IMR-90 (cell line): ENCODE measurements at regions not wholly inside any gene's neighbourhood (a gene's known extent, or its start where the extent isn't known, plus 50 kb on each side); places are given as distances from the start of the nearest gene placed in this dataset.

ENCODE experiments used
- ATAC-seq: fragments of 200-7000 bp; cut with Tn5 transposase; 2 replicates; pipeline ENCODE4 v1.9.1; 2020; ENCODE audit warnings: low read depth, mild to moderate bottlenecking, moderate library complexity
- BruUV-seq: library from RNA; stranded (reverse); fragments of 400-500 nt; replicated peaks from 2 replicates; lab custom pipeline; 2021; lab: Mats Ljungman, UMichigan
- CTCF ChIA-PET: fragments of 300-600 bp; formaldehyde crosslinking; extraction: SDS; loops from one replicate; lab custom pipeline; 2021; ENCODE audit warnings: antibody characterized with exemption; lab: Yijun Ruan, JAX
- POLR2A ChIA-PET: fragments of 300-600 bp; sonication (Branson Sonifier 250); formaldehyde crosslinking; loops from one replicate; lab custom pipeline; 2022; ENCODE audit warnings: antibody characterized with exemption; ENCODE audit not compliant: unreplicated experiment; lab: Charles Lee
- DNase-seq: peaks from one replicate; pipeline ENCODE4 v3.0.0; 2013
- H2AFZ ChIP-seq: replicated peaks from 2 replicates; pipeline ENCODE3; 2013; ENCODE audit warnings: low read length, mild to moderate bottlenecking; ENCODE audit not compliant: poor library complexity
- H2AK5ac ChIP-seq: 2 replicates; pipeline ENCODE4 v1.6.1; 2013; ENCODE audit warnings: low read depth, low read length, inconsistent platforms
- H2AK9ac ChIP-seq: replicated peaks from 2 replicates; pipeline ENCODE3; 2013; ENCODE audit warnings: mild to moderate bottlenecking, low read depth, low read length, moderate library complexity; ENCODE audit not compliant: poor library complexity
- H2BK120ac ChIP-seq: 2 replicates; pipeline ENCODE4 v1.6.1; 2013; ENCODE audit warnings: low read depth, low read length, inconsistent platforms
- H2BK15ac ChIP-seq: 3 replicates; pipeline ENCODE4 v1.6.1; 2013; ENCODE audit warnings: low read depth, low read length, inconsistent platforms
- H2BK20ac ChIP-seq: 2 replicates; pipeline ENCODE4 v1.6.1; 2013; ENCODE audit warnings: low read depth, mild to moderate bottlenecking, inconsistent platforms, low read length, moderate library complexity
- H2BK5ac ChIP-seq: 2 replicates; pipeline ENCODE4 v1.6.1; 2013; ENCODE audit warnings: mild to moderate bottlenecking, low read depth, low read length, inconsistent platforms; ENCODE audit not compliant: poor library complexity, severe bottlenecking
- H3K14ac ChIP-seq: replicated peaks from 2 replicates; pipeline ENCODE4 v1.6.1; 2013; ENCODE audit warnings: low read depth, low read length, inconsistent platforms
- H3K18ac ChIP-seq: 2 replicates; pipeline ENCODE4 v1.6.1; 2013; ENCODE audit warnings: low read depth, low read length, control low read depth
- H3K23ac ChIP-seq: 2 replicates; pipeline ENCODE4 v1.6.1; 2013; ENCODE audit warnings: low read depth, low read length, inconsistent platforms
- H3K27ac ChIP-seq: 2 replicates; pipeline ENCODE4 v1.5.1; 2013; ENCODE audit warnings: mild to moderate bottlenecking, control low read depth, low read length; ENCODE audit not compliant: insufficient read depth
- H3K27me3 ChIP-seq: 2 replicates; pipeline ENCODE4 v1.6.1; 2013; ENCODE audit warnings: low read length; ENCODE audit not compliant: control insufficient read depth, insufficient read depth
- H3K36me3 ChIP-seq: 2 replicates; pipeline ENCODE4 v1.6.1; 2013; ENCODE audit warnings: low read length, mixed read lengths; ENCODE audit not compliant: control insufficient read depth, insufficient read depth
- H3K4ac ChIP-seq: 2 replicates; pipeline ENCODE4 v1.6.1; 2013; ENCODE audit warnings: low read depth, low read length, inconsistent platforms
- H3K4me1 ChIP-seq: 2 replicates; pipeline ENCODE4 v1.6.1; 2013; ENCODE audit warnings: low read length, mixed read lengths; ENCODE audit not compliant: control insufficient read depth, insufficient read depth
- H3K4me2 ChIP-seq: 2 replicates; pipeline ENCODE4 v1.6.1; 2013; ENCODE audit warnings: low read depth, mild to moderate bottlenecking, control low read depth, low read length, moderate library complexity
- H3K4me3 ChIP-seq: 2 replicates; pipeline ENCODE4 v1.5.1; 2013; ENCODE audit warnings: low read depth, mild to moderate bottlenecking, control low read depth, low read length, moderate library complexity; ENCODE audit not compliant: insufficient read depth
- H3K56ac ChIP-seq: 2 replicates; pipeline ENCODE4 v1.6.1; 2013; ENCODE audit warnings: low read length, inconsistent platforms; ENCODE audit not compliant: insufficient read depth; ENCODE audit errors: extremely low read depth
- H3K79me1 ChIP-seq, 2 experiments: 2 replicates each; pipeline ENCODE4 v1.6.1; 2013; ENCODE audit warnings: low read length in 2 of 2, inconsistent platforms in 1 of 2, low read depth in 1 of 2
- H3K9ac ChIP-seq: 2 replicates; pipeline ENCODE4 v1.6.1; 2013; ENCODE audit warnings: low read depth, low read length, control low read depth
- H3K9me1 ChIP-seq: 2 replicates; pipeline ENCODE4 v1.6.1; 2013; ENCODE audit warnings: low read length, inconsistent platforms; ENCODE audit not compliant: insufficient read depth
- H3K9me3 ChIP-seq: 2 replicates; pipeline ENCODE4 v1.6.1; 2013; ENCODE audit warnings: low read length; ENCODE audit not compliant: control insufficient read depth, insufficient read depth
- H4K20me1 ChIP-seq: 2 replicates; pipeline ENCODE4 v1.6.1; 2013; ENCODE audit warnings: low read length, inconsistent platforms; ENCODE audit not compliant: insufficient read depth
- H4K5ac ChIP-seq: 2 replicates; pipeline ENCODE4 v1.6.1; 2013; ENCODE audit warnings: mild to moderate bottlenecking, low read depth, low read length, control low read depth
- H4K8ac ChIP-seq, 2 experiments: 2 replicates each; pipeline ENCODE4 v1.6.1; 2013; ENCODE audit warnings: low read depth in 2 of 2, low read length in 2 of 2, control low read depth in 1 of 2, inconsistent platforms in 1 of 2
- H4K91ac ChIP-seq: 2 replicates; pipeline ENCODE4 v1.6.1; 2013; ENCODE audit warnings: low read depth, low read length, inconsistent platforms; ENCODE audit not compliant: insufficient read depth
- BHLHE40 ChIP-seq: fragments of 150-350 bp; IDR thresholded peaks from 2 replicates; pipeline ENCODE4 v1.6.1; 2016; ENCODE audit warnings: mild to moderate bottlenecking, low read depth, low read length
- CEBPB ChIP-seq: IDR thresholded peaks from 2 replicates; pipeline ENCODE4 v1.6.1; 2012; ENCODE audit warnings: low read depth, low read length, improper control_type of control experiment
- CHD1 ChIP-seq: IDR thresholded peaks from 2 replicates; pipeline ENCODE4 v1.6.1; 2012; ENCODE audit warnings: low read depth, low read length, improper control_type of control experiment
- ELK1 ChIP-seq: fragments of 150-350 bp; IDR thresholded peaks from 2 replicates; pipeline ENCODE4 v1.6.1; 2016; ENCODE audit warnings: low read depth, mild to moderate bottlenecking, low read length, moderate library complexity, borderline replicate concordance
- FOS ChIP-seq: fragments of 150-350 bp; IDR thresholded peaks from 2 replicates; pipeline ENCODE4 v1.6.1; 2016; ENCODE audit warnings: low read depth, low read length
- MAFK ChIP-seq: IDR thresholded peaks from 2 replicates; pipeline ENCODE4 v1.6.1; 2012; ENCODE audit warnings: low read depth, low read length, improper control_type of control experiment
- MAZ ChIP-seq: IDR thresholded peaks from 2 replicates; pipeline ENCODE4 v1.6.1; 2012; ENCODE audit warnings: low read depth, mild to moderate bottlenecking, low read length, improper control_type of control experiment, moderate library complexity, borderline replicate concordance
- MXI1 ChIP-seq: IDR thresholded peaks from 2 replicates; pipeline ENCODE4 v1.6.1; 2012; ENCODE audit warnings: low read depth, mild to moderate bottlenecking, low read length, moderate library complexity, borderline replicate concordance
- NFE2L2 ChIP-seq: fragments of 150-350 bp; IDR thresholded peaks from 2 replicates; pipeline ENCODE4 v1.6.1; 2016; ENCODE audit warnings: low read depth, mild to moderate bottlenecking, low read length
- POLR2A ChIP-seq: IDR thresholded peaks from 2 replicates; pipeline ENCODE4 v1.6.1; 2012; ENCODE audit warnings: mild to moderate bottlenecking, low read depth, low read length
- RAD21 ChIP-seq: IDR thresholded peaks from 2 replicates; pipeline ENCODE4 v1.6.1; 2012; ENCODE audit warnings: low read length, improper control_type of control experiment
- RCOR1 ChIP-seq: IDR thresholded peaks from 2 replicates; pipeline ENCODE4 v1.6.1; 2012; ENCODE audit warnings: mild to moderate bottlenecking, low read length, improper control_type of control experiment; ENCODE audit not compliant: insufficient replicate concordance
- RFX5 ChIP-seq: IDR thresholded peaks from 2 replicates; pipeline ENCODE4 v1.8.0; 2012; ENCODE audit warnings: low read depth, mild to moderate bottlenecking, low read length, moderate library complexity
- SMC3 ChIP-seq: fragments of 150-350 bp; IDR thresholded peaks from 2 replicates; pipeline ENCODE4 v1.6.1; 2016; ENCODE audit warnings: low read depth, mild to moderate bottlenecking, antibody characterized with exemption, low read length, moderate library complexity
- USF2 ChIP-seq: fragments of 150-350 bp; IDR thresholded peaks from 2 replicates; pipeline ENCODE4 v1.6.1; 2017; ENCODE audit warnings: mild to moderate bottlenecking, antibody characterized with exemption, low read length, low read depth
- dilution Hi-C: fragments of 300-500 bp; cut with HindIII; formaldehyde crosslinking; loops from one replicate; pipeline ENCODE4 v1.14.3; 2018; ENCODE audit warnings: low sequenced_read_pairs; ENCODE audit not compliant: unreplicated experiment
- in situ Hi-C: fragments of 300-500 bp; cut with MboI; formaldehyde crosslinking; loops from 3 replicates; pipeline ENCODE4 v1.14.3; 2019; ENCODE audit warnings: low sequenced_read_pairs, inconsistent platforms, mixed read lengths
- intact Hi-C: fragments of 100-400 bp; cut with micrococcal nuclease; formaldehyde crosslinking; loops from 2 replicates; pipeline ENCODE4 v1.10.0; 2022

- no peaks in the 10 kb centered on the region for H3K4me1 ChIP-seq
- intact Hi-C loops (no loop called here), in situ Hi-C loops (no loop called here), dilution Hi-C loops (no loop called here)
- H2BK5ac ChIP-seq: no peak overlapping the region
- no peak overlapping the region for H3K4me2 ChIP-seq
- no TSS peak for BruUV-seq
- no peak overlapping the region for H4K91ac ChIP-seq
- H2BK120ac ChIP-seq: no peak overlapping the region
- DNase-seq: no peak
- no peaks in the 10 kb centered on the region for H3K9me1 ChIP-seq
- H4K20me1 ChIP-seq: no peaks in the 10 kb centered on the region
- no peak overlapping the region for H2BK15ac ChIP-seq
- H3K4me3 ChIP-seq: no peak overlapping the region
- H3K9ac ChIP-seq: no peak overlapping the region
- no peaks in the 10 kb centered on the region for H3K9me3 ChIP-seq
- no peak overlapping the region for H3K56ac ChIP-seq
- peaks cover 11% of the 10 kb centered on the region for H3K27me3 ChIP-seq
- no peak overlapping the region for H2BK20ac ChIP-seq
- TF ChIP-seq POLR2A (no peak), NFE2L2 (no peak), FOS (no peak), RAD21 (no peak), CHD1 (no peak), ELK1 (no peak), MXI1 (no peak), MAFK (no peak), RCOR1 (no peak), RFX5 (no peak), SMC3 (no peak), BHLHE40 (no peak), MAZ (no peak), USF2 (no peak), CEBPB (no peak)
- H3K27ac ChIP-seq: no peak overlapping the region
- no peaks in the 10 kb centered on the region for H3K36me3 ChIP-seq
- H4K5ac ChIP-seq: no peak overlapping the region
- H2AK5ac ChIP-seq: no peak overlapping the region
- H3K23ac ChIP-seq: no peak overlapping the region
- H3K14ac ChIP-seq: no peak overlapping the region
- H3K18ac ChIP-seq: no peak overlapping the region
- ChIA-PET POLR2A (no interaction called here), CTCF (no interaction called here)
- H3K4ac ChIP-seq: no peak overlapping the region
- no peak overlapping the region for H2AFZ ChIP-seq
- H4K8ac ChIP-seq: no peak overlapping the region
- H2AK9ac ChIP-seq: no peak overlapping the region
- H3K79me1 ChIP-seq: no peaks in the 10 kb centered on the region
- ATAC-seq: no peak
These were observed 109.4 kb downstream of the TNFAIP3 start for GRCh38 chr6:137976430-137976829.
